Renal cortical epithelial cell (primary cell): ENCODE measurements at regions not wholly inside any gene's neighbourhood (a gene's known extent, or its start where the extent isn't known, plus 50 kb on each side); places are given as distances from the start of the nearest gene placed in this dataset.

Experiments
- DNase-seq: peaks from one replicate; pipeline ENCODE4 v3.0.0-alpha.2; 2011; ENCODE audit warnings: low read depth

DNA sequence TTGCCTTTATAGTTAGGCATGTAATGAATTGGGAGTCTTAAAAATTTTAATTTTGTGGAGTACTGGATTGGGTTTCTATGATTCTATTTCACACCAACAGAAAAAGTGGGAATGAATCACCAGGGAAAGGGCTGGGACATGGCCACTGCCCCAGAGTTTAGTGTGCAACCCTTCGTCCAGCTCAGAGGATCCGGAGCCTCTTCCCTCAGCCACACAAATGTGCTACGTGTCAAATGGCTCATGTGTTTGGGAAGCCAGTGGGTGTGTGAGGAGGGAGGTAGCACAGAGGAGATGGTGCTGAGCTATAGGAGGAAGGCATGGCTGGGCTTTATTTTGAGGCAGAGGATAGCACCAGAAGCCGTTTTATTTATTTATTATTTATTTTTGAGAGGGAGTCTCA is 247.3 kb downstream of the SIPA1L2 start:
- no peak for DNase-seq

DNA sequence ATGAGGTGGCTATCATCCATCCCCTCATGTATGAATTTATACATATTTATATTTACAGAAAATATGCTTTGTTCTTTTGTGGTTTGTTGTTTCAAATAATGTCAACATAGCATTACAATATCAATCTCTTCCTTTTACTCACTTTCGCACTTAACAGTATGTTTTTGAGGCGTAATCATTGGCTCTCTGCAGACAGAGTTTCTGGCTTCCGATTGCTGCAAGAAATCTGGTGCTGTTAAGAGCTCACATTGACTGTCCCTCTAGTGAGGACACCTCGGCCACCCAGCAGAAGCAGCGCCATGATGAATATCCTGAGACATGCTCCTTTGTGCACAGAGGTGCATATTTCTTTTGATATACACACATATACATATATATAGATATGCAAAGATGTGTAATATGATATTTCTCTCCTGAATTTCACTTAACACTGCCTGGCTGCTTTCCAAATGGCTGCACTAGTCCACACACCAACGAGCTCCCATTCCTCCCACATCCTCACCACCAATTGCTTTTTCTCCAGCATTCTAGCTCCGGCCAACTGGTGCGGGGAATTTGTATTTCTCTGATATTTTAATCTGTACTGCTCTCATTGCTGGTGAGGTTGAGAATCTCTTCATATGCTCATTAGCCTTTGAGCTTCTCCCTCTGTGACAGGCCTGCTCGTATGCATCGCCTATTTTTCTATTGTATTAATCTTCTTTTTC is 248.4 kb downstream of the SIPA1L2 start:
- no peak for DNase-seq

DNA sequence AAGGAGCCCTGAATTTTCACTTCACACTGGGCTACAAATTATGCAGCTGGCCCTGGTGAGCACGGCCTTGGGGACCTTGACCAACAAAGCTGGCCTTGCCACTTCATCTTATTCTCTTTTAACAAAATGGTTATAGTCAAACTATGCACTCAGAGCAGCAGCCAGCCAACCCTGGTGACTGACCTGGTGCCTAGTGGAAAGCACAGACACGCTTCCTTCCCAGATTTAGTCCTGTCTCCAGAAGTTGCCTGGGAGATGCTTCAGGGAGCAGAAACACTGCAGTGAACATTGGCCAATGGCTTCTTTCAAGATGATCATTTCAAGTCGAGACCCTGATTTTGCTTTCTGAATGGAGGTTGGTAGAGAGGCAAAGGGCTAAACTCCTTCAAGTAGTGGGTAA is 249.3 kb downstream of the SIPA1L2 start:
- DNase-seq = no peak

DNA sequence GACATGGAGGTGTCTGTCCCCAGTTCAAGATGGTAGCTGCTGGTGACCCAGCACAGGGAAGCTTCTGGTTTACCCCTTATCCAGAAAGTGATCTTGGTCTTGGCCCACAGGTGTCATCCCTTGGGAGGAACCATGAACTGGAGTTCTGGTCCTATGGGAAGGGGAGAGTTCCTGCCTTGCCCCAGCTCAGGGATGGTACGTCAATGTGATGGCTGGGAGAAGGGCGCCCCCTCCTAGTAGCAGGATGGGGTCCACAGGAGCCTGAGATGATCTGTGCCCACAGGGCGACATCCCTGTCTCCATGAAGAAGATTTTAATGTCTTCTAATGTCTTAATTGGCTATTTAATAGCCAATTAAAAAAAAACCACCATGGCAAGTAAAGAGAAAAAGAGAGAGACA is 249.8 kb downstream of the SIPA1L2 start:
- no peak for DNase-seq

DNA sequence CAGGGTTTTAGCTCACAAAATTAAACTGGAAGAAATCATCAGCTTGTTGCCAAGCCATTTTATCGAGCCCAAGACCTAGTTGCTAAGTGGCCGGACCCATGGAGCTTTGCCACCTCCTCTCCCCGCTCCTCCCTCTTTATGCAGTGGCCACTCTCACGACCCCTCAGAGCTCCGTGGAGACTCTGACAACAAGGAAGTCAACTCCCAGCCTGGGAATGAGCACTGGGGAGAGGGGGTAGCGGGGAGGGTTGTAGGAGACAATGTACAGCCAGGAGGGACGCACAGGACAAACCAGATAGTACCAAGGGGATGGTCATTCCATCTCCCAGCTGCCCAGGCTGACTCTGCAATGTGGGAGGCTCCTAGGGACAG is 250.9 kb downstream of the SIPA1L2 start:
- DNase-seq = no peak

DNA sequence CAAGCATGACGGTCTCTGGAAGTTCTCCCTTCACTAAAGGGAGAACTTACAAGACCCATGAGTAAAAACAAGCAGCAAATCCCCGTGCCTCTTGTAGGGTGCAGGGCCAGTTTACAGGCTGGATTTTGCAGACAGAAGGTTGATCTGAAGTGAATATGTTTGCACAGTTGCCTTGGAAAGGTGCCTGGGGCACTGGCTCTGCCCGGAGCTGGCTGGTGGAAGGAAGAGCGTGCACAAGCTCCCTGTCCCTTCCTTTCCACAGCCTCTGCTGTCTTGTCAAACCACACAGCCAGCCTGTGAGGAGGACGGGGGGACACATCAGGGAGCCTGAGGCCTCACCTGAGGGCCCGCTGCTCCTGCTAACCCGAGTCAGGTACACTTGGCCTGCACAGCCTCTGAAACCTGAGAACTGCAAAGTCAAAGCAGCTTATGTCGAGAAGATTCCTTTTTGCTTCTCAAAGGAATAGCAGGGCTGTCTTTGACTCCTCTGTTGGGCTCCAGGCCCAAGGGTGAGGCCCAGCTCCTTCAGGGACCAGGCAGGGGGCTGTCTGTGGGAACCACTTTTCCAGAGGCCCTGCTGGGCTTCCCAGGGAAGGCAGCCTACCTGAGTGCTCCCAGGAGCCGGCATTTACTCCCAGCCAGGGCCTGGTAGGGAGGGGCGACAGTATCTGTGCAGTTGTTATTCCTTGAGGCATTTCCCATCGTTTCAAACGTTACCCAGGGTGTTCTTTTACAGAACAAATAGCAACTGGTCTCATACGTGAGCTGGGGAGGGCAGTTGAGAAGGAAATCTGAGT is 251.5 kb downstream of the SIPA1L2 start:
- DNase-seq = no peak

DNA sequence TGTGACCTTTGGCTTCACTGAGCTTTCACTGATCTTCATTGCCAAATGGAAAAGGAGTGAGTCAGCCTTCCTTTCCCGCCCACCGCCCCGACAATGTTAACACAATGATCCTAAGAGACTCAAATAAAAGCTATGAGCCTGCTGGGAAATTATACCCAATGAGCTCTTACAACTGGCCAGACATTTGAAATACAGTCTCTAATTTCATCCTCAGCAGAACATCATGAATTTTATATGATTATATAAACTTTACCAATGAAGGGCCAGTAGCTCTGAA is 252.5 kb downstream of the SIPA1L2 start:
- peak; percentile 64 for DNase-seq

DNA sequence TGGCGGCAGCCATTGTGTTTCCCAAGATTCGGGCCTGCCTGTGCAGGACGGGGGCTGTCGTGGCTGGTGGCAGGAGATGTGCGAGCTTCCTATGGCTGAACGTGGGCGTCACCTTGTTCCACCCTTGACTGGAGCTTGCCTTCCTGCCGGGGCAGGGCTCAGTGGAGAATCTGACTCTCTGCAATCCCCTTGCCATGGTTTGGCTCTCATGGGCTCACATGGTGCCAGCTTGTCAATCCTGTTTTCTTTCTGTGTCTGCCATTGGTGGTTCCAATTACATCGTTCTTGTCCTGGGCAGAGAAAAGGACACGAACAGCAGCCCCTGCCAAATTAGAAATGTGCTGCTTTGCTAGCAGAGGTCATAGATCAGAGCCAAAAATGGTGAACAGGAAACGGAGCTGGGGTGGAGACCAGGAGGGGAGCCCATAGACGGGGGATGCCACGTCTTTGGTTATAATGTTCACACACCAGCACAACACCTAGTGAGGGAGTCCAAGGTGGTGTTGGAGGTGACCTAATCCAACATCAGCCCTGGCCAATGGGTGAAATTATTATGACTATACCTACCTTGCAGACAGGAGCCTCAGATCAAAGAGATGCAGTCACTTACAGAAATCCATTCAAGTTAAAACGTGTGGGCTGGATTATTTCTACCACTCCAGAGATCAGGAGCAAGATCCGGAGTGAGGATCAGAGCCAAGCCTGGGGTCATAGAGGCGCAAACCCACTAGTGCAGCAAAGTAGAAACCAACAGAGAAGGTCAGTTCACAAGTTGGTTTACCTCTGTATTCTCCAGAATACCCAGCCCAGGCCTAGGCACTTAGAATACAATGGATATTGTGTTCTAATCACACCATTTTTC is 253.1 kb downstream of the SIPA1L2 start:
- no peak for DNase-seq

DNA sequence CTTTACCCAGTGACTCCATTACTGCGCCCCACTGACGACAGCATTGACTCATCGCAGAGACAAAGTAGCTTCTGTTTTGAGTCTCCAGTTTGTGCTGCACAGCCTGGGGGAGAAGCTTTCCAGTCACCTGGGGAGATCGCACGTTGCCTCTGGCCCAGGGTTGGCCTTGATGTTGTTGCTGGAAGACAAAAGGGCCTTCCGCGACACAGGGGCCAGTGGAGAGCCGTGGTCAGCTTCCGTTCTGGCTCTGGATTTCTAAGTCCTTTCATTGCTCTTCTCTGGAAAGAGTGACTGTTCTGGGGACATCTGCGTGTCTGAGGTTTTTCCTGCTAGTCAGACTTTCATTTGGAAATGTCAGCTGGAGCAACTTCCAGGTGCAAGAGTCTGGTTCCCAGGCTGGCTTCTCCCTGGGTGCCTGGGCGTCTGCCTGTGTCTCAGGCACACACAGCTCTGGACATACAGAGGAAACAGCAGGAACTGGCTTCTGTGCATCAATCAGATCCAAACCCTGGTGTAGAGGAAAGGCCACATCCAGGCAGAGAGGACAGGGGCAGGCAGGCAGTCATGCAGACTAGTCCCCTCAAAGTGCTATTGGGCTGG is 257.0 kb downstream of the SIPA1L2 start:
- no peak for DNase-seq

DNA sequence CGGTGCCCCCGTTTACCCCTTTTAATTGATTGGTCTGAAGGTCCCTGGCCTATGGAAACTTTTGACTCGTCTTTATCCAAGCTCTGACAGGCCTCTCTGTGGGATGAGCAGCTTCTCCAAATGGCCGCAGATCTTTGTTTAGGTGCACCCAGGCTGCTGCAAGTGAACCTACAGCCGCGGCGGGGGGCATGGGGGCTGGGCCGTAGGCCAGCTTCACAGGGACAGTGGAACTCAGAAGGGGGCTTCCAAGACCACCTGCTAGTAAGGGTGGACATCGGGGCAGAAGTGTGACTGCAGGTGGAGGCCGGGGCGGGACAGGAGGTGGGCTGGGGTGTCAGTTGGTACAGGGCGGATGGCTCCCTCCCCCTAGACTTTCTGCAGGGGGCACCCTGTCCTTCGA is 257.5 kb downstream of the SIPA1L2 start:
- no peak for DNase-seq

DNA sequence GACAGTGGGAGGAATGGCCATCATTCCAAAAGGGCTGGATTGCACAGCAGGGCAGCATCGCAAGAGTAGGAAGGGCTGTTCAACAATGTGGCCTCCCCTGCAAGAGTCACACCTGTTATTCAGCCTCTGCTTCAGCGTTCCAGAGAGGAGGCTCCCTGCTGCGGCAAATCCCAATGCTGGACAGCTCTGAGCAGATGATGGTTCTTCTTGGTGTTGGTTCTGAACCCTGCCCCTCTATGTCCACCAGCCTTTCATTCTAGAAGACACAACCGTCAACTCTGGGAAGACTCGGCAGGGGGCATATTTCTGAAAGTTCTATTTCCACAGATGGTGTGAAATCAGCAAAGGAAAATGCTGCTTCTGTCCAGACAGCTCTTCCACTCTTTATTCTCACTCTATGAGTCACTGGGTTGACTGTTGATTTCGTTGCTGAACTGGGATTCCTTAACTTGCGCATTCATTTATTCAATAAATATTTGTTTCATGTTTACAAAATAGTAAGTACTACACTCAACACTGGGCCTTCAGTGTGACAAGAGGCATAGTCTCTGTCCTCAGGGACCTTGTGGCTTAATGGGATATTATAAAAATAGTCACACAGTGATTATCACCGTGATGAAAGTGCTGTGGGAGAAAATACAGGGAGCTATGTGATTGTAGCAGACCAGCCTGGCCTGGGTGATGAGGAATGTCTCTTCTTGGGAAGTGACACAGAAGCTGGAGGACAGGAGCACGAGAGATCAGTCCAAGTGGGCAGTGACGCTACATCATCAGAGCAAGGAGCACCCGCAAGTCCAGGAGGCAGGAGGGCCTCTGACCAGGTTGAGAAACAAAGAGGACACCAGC is 260.3 kb downstream of the SIPA1L2 start:
- no peak for DNase-seq

DNA sequence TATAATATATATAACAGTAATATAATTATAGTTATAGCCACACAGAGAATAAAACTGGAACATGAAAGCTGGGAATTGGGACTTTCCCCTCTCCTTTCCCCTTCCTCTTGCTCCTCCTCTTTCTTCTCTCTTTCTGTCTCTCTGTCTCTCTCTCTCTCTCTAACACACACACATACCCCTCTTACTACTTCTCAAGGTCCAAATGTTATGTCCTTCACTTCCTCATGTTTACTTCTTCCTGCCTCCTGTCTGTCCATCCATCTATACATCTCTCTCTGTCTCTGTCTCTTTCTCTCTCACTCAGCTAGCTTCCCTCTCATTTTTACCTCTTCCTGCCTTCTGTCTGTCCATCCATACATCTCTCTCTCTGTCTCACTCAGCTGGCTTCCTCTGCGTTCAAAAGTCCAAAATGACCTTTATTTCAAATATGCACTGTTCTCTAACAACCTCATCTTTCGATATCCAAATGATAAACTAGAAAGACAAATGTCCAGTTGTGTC is 261.1 kb downstream of the SIPA1L2 start:
- DNase-seq = no peak

DNA sequence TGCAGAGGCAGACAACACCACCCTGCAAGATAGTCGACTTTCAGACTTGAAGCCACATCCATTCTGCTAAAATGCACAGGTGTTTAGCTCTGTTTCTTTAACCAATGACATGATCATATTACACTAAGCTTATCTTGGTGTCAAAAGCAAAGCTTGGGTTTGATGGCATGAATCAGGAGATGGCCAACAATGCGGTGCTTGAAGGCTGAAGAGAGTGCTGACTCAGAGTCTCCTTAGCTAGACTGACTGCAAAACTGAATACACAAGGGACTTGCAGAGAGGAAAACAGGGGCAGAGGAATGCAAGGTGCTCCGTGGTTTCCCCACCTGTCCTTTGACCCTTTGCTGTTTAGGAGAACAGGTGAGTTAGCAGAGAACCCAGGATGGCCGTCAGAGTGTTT is 262.6 kb downstream of the SIPA1L2 start:
- DNase-seq = peak; percentile 26

DNA sequence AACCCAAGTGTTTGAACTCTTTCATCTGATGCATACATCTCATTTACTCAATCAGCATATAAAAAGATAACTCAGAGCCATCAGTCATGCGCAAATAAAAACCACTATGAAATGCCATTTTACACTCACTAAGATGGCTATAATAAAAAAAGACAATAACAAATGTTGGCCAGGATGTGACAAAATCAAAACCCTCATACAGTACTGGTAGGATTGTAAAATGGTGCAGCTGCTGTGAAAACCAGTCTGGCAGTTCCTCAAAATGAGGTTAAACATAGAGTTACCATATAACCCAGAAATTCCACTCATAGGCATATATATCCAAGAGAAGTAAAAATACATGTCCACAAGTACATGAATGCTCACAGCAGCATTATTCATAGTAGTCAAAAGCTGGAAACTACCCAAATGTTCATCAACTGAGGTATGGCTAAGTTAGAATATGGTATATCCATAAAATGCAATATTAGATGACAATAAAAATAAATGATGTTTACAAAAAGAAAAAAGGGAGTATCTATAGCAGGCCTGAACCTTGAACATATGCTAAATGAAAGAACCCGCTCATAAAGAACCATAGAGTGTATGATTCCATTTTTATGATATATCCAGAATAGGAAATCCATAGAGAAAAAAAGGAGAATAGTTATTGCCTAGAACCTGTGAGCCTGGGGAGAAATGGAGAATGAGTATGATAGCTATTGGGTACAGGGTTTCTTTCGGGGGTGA is 265.1 kb downstream of the SIPA1L2 start:
- no peak for DNase-seq

DNA sequence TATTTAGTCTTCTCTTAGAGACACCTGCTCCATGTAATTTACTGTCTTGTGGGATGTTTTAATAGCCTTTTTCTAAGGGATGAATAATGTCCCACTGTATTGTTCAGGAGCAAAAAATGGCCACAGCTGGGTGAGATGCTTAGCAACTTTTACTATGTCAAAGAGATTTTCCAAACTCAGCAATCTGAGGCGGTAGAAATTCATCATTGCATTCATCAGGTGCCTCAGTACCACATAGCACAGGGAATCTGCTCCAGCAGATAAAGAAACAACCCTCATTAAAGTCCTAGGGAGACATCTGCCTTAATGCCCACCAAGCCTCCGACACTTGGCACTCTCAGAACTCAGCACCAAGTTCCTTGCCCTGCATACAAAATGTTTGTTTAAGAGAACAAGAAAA is 266.9 kb downstream of the SIPA1L2 start:
- no peak for DNase-seq

DNA sequence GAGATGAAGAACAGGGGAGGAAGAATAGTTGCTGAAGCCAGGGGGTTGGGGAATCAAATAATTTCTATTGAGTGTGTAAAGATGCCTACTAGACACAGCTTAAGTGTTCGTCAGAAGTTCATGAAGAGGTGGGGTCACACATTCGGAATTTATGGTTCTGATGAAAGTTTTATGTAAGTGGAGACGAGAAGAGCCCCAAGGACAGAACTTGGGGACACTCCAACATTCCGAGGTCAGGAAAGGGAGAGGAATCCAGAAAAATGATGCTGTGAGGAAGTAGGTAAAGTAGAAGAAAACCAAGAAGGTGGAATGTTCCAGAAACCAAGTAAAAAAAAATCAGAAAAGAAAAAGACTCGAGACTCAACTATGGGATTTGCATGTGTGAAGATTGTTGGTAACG is 272.5 kb downstream of the SIPA1L2 start:
- no peak for DNase-seq

DNA sequence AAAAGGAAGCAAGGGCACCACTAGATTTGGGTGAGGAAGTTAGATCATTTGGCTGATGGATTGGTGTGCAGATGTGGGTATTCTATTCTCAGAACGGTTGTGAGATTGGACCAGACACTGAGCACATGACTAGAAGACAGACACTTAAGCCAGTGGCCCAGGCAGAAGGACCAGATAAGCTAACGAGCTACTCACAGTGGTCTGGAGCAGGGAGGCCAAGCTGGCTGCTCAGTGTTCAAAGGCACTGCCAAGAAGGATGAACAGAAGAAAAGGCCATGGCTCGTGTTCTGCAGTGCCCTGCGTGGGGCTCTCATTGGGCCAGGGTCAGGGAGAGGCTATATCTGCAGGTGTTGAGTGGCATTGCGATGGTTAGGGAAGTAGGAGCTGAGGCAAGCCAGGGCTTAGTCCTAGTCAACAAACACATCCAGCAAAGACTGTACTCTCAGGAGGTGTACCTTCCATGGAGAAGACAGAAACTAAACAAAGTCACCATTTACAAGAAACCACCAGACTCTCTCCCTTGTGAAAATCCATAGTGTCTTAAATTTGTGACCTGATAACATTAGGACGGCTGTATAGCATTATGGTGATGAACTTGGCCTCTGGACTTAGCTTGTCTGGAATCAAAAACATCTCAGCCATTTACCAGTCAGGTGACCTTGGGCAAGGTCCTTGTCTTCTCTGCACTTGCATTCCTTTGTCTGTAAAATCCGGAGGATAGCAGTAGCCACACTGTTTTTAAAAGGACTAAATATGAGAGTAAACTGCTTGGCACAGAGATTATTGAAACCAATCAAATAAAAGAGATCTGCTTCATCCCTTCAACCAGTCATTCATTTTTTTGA is 274.5 kb downstream of the SIPA1L2 start:
- DNase-seq = no peak

DNA sequence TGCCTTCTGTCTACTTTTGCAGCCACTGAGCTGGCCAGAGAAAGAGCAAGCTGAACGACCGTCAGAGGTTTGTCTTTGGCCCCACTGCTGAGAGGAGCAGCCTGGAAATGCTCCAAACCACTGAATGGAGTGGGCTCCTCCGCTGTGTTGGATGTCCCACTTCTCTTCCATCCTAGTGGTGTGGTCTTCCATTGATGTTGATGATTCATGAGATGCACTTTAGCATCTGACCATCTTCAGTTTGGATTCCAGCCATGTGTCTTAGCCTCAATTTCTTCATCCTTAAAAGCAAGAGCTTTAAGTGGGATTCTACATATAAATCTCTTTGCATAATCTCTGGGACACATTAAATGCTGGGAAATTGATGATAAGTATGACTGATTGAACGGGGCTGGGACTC is 276.9 kb downstream of the SIPA1L2 start:
- no peak for DNase-seq

DNA sequence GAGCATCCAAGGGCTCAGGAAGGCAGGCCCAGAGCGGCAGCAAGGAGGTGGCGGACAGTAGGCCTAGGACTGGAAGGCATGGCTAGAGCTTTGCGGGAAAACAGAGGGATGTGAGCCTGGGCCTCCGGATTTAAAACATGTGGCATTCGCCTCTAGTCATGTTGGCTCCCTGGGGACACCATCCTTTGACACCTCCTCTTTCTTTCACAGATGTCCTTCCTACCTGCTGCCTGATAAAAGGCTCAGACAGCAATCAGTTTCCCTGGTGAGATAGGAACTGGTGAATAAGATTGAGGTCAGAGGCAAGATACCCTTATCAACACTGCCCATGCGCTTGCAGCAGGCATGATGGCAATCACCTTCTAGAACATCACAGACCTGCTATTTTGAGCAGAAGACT is 277.6 kb downstream of the SIPA1L2 start:
- no peak for DNase-seq

DNA sequence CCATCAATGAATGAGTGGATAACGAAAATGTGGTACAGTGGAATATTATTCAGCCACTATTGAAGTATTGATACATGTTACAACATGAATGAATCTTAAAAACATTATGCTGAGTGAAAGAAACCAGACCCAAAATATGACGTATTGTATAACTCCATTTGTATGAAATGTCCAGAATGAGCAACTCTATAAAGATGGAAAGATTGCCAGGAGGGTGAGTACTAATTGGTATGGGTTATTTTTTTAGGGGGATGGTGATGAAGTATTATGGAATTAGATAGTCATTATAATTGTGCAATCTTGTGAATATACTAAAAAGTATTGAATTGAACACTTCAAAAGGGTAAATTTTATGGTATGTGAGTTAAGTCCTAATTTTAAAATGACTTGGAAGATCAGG is 278.6 kb downstream of the SIPA1L2 start:
- DNase-seq = no peak
